SJCRH30 (cell line): ENCODE measurements at regions not wholly inside any gene's neighbourhood (a gene's known extent, or its start where the extent isn't known, plus 50 kb on each side); places are given as distances from the start of the nearest gene placed in this dataset.
A peak's percentile ranks its signal among the peaks of the same experiment; 100 is the strongest.

ENCODE experiments used
- DNase-seq, 2 experiments: peaks; one replicate each; pipeline ENCODE4 v3.0.0-alpha.2; 2015 to 2020
- H3K27ac ChIP-seq: fragments of 250-450 bp; sonication (Bioruptor Pico); 2 replicates; pipeline ENCODE4 v1.5.1; 2020; ENCODE audit warnings: mild to moderate bottlenecking, moderate library complexity
- H3K27me3 ChIP-seq: fragments of 250-450 bp; sonication (Bioruptor Pico); 2 replicates; pipeline ENCODE4 v1.5.1; 2020; ENCODE audit warnings: mild to moderate bottlenecking, moderate library complexity
- H3K36me3 ChIP-seq: fragments of 250-450 bp; sonication (Bioruptor Pico); 2 replicates; pipeline ENCODE4 v1.5.1; 2020; ENCODE audit warnings: mild to moderate bottlenecking, moderate library complexity
- H3K4me1 ChIP-seq: fragments of 250-450 bp; sonication (Bioruptor Pico); 2 replicates; pipeline ENCODE4 v1.5.1; 2020; ENCODE audit warnings: mild to moderate bottlenecking, moderate library complexity
- H3K4me3 ChIP-seq: fragments of 250-450 bp; sonication (Bioruptor Pico); 2 replicates; pipeline ENCODE4 v1.5.1; 2020; ENCODE audit warnings: mild to moderate bottlenecking, moderate library complexity
- H3K9me3 ChIP-seq: fragments of 250-450 bp; sonication (Bioruptor Pico); replicated peaks from 2 replicates; pipeline ENCODE4 v1.5.1; 2020; ENCODE audit warnings: mild to moderate bottlenecking, moderate library complexity

DNA sequence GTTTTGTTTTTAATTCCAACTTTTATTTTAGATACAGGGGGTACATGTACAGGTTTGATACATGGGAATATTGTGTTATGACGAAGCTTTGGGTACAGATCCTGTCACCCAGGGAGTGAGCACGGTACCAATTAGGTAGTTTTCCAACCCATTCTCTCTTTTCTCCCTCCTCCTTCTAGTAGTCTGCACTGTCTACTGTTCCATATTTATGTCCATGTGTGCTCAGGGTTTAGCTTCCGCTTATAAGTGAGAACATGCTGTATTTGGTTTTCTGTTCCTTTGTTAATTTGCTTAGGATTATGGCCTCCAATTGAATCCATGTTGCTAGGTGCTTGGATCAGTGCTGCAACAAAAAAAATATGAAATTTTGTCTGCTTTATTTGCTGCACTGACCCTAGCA, 659.3 kb upstream of the TMEFF2 start:
- no peaks in the 10 kb centered on the region for H3K4me1 ChIP-seq
- DNase-seq = no peak
- H3K27ac ChIP-seq = no peak overlapping the region
- H3K9me3 ChIP-seq = no peaks in the 10 kb centered on the region
- 0 out of 2 replicates have a peak, but pooled peaks cover 3% of the 10 kb centered on the region for H3K27me3 ChIP-seq
- no peaks in the 10 kb centered on the region for H3K36me3 ChIP-seq
- H3K4me3 ChIP-seq = no peak overlapping the region

DNA sequence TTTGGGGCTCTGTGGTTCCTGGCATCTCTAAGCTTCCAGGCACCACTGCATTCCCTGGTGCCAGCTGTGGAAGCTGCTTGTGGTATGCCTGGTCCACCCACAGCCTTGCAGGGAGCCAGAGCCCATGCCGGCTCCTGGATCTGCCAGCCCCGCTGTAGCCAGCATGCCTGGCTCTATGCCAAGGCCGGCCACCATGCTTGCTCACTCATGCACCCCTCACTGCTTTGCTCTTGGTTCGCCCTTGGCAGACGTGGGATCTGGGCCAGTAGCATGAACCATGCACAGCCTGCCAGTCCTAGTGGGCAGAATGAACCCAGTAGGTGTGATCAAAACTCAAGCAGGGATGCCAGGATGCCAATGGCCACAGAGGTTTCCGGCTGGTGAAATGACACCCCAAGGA, 634.2 kb upstream of the TMEFF2 start:
- H3K27me3 ChIP-seq = 0 out of 2 replicates have a peak, but pooled peaks cover 2% of the 10 kb centered on the region
- peak; percentile 26 to 35 for DNase-seq
- no peak overlapping the region for H3K27ac ChIP-seq
- H3K9me3 ChIP-seq = 0 out of 2 replicates have a peak, but pooled peaks cover 4% of the 10 kb centered on the region
- H3K4me3 ChIP-seq = no peak overlapping the region
- no peaks in the 10 kb centered on the region; the same call in 1 of the 2 replicates for H3K4me1 ChIP-seq
- no peaks in the 10 kb centered on the region for H3K36me3 ChIP-seq

DNA sequence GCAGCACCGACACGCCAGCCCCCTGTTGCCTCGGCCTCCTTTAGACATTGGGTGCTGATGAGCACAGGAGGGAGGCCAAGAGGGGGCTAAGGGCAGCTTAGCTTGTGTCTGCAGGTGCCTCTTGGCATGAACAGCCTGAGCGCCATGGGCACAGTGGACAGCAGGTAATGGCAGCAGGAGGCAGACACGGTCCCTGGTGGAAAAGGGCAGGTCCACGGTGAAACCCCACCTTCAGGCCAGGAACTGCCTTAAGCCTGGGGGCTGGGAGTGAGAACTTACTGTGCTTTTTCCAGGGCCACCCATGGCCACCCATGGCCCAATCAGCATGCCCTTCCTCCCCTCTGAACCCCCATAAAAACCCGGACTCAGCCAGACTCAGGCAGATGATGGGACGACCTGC, 633.4 kb upstream of the TMEFF2 start:
- no peaks in the 10 kb centered on the region; the same call in 1 of the 2 replicates for H3K4me1 ChIP-seq
- DNase-seq = peak in 1 of 2 experiments; percentile 7
- 0 out of 2 replicates have a peak, but pooled peaks cover 4% of the 10 kb centered on the region for H3K9me3 ChIP-seq
- H3K27me3 ChIP-seq = 0 out of 2 replicates have a peak, but pooled peaks cover 2% of the 10 kb centered on the region
- no peak overlapping the region for H3K27ac ChIP-seq
- H3K4me3 ChIP-seq = no peak overlapping the region
- no peaks in the 10 kb centered on the region for H3K36me3 ChIP-seq

DNA sequence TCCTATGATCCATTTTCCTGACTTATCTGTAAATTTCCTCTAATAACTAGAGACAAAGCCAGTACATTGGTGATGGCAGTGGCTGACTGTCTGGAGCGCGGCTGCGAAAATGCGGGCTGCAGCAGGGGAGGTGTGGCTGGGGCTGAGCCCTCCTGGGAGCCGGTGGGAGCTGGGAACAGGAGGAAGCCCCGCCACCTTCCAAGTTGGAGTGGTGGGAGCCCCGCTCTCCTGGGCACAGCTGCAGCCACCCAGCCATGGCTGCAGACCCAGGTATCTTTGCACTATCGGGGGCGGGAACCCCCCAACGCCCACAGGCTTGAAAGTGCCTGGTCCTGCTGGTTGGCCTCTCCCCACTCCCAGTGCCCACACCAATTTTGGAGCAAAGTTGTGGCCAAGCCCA, 633.0 kb upstream of the TMEFF2 start:
- Histone ChIP-seq H3K9me3 (0 out of 2 replicates have a peak, but pooled peaks cover 4% of the 10 kb centered on the region), H3K27me3 (no peaks in the 10 kb centered on the region), H3K4me1 (no peaks in the 10 kb centered on the region; the same call in 1 of the 2 replicates), H3K4me3 (no peak overlapping the region), H3K36me3 (no peaks in the 10 kb centered on the region), H3K27ac (no peak overlapping the region)
- no peak for DNase-seq

DNA sequence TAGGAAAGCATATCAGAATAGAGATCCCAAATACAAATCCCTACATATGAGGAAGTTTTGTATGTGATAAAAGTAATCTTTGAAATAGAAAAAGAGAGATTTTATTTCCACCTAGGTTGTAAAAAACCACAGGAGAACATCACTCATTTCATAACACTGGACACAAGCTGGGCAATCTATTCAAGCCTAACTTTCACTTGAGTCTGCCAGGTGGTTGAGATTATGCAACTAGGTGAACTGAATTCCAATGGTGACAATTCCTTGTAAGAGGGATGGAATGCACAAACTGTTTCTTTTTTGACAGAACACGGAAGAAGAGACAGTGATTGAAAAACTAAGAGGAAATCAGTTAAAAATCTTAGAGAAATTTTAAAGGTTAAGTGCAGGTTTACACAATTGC, 619.6 kb upstream of the TMEFF2 start:
- no peak overlapping the region for H3K27ac ChIP-seq
- 0 out of 2 replicates have a peak, but pooled peaks cover 9% of the 10 kb centered on the region for H3K27me3 ChIP-seq
- H3K9me3 ChIP-seq = no peaks in the 10 kb centered on the region
- no peaks in the 10 kb centered on the region for H3K36me3 ChIP-seq
- no peak overlapping the region for H3K4me3 ChIP-seq
- no peaks in the 10 kb centered on the region for H3K4me1 ChIP-seq
- no peak for DNase-seq

DNA sequence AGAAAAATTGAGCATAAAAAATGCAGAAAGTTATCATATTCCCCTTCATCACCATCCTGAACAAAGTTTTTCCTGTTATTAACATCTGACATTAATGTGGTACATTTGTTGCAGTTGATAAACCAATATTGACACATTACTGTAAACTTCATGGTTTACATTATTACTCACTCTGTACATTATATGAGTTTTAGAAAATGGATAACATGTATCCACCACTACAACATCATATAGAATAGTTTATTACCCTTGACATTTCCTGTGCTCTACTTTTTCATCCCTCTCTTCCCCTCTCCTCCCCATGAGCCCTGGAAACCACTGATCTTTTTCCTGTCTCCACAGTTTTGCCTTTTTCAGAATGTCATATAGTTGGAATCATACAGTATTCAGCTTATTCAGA, 618.6 kb upstream of the TMEFF2 start:
- no peaks in the 10 kb centered on the region for H3K9me3 ChIP-seq
- no peak overlapping the region for H3K27ac ChIP-seq
- H3K36me3 ChIP-seq = no peaks in the 10 kb centered on the region

DNA sequence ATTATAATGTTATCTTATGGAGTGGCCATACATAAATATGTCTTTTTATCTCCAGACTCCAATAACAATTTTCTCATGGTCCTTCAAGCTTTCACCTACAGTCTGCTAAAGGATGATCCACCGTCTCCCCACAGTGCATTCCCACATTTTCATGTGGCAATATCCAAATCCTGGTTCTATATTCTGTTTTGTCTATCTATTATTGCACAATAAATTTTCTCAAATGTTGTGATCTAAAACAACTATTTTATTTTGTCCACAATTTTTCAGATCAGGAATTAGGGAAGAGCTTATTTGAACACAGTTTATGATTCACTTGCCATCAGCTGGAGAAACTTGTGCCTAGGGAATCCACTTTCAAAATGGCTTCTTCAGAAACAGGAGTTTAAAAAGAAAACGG, 614.4 kb upstream of the TMEFF2 start:
- Histone ChIP-seq H3K27me3 (no peaks in the 10 kb centered on the region), H3K9me3 (no peaks in the 10 kb centered on the region), H3K4me1 (no peaks in the 10 kb centered on the region), H3K4me3 (no peak overlapping the region), H3K36me3 (no peaks in the 10 kb centered on the region), H3K27ac (no peak overlapping the region)
- no peak for DNase-seq

More for the DNA sequence above, 618.6 kb upstream of the TMEFF2 start:
- Histone ChIP-seq H3K27me3 (0 out of 2 replicates have a peak, but pooled peaks cover 9% of the 10 kb centered on the region), H3K4me3 (no peak overlapping the region), H3K4me1 (no peaks in the 10 kb centered on the region)
- DNase-seq = no peak

DNA sequence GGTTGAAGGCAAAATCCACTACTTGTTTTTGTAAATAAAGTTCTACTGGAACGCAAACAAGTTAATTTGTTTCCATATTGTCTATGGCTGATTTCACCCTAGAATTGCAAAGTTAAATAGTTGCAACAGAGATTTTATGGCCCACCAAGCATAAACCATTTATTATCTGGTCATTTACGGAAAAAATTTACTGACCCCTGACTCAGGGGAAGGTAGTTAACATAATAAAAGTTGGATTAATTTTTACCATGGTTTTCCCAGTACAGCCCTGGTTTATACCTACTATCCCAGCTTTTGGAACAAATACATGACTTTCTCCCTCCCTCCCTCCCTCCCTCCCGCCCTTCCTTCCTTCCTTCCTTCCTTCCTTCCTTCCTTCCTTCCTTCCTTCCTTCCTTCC, 588.9 kb upstream of the TMEFF2 start:
- H3K4me1 ChIP-seq = no peaks in the 10 kb centered on the region
- no peaks in the 10 kb centered on the region for H3K27me3 ChIP-seq
- no peak overlapping the region for H3K27ac ChIP-seq
- H3K36me3 ChIP-seq = no peaks in the 10 kb centered on the region
- no peak overlapping the region for H3K4me3 ChIP-seq
- H3K9me3 ChIP-seq = no peaks in the 10 kb centered on the region
- no peak for DNase-seq

DNA sequence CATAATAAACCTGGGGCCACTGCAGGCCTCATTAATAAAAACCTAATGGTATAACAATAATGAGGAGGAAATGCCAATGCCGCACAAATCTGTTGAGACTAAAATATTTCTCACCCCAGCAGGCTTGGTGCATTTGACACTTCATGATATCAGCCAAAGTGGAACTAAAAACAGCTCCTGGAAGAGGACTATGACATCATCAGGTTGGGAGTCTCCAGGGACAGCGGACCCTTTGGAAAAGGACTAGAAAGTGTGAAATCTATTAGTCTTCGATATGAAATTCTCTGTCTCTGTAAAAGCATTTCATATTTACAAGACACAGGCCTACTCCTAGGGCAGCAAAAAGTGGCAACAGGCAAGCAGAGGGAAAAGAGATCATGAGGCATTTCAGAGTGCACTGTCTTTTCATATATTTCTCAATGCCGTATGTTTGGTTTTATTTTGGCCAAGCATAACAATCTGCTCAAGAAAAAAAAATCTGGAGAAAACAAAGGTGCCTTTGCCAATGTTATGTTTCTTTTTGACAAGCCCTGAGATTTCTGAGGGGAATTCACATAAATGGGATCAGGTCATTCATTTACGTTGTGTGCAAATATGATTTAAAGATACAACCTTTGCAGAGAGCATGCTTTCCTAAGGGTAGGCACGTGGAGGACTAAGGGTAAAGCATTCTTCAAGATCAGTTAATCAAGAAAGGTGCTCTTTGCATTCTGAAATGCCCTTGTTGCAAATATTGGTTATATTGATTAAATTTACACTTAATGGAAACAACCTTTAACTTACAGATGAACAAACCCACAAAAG, 580.9 kb upstream of the TMEFF2 start:
- peaks cover 6% of the 10 kb centered on the region; the same call in 1 of the 2 replicates for H3K27me3 ChIP-seq
- H3K4me3 ChIP-seq = no peak overlapping the region
- no peaks in the 10 kb centered on the region for H3K9me3 ChIP-seq
- H3K36me3 ChIP-seq = no peaks in the 10 kb centered on the region
- no peaks in the 10 kb centered on the region for H3K4me1 ChIP-seq
- H3K27ac ChIP-seq = no peak overlapping the region
- no peak for DNase-seq

DNA sequence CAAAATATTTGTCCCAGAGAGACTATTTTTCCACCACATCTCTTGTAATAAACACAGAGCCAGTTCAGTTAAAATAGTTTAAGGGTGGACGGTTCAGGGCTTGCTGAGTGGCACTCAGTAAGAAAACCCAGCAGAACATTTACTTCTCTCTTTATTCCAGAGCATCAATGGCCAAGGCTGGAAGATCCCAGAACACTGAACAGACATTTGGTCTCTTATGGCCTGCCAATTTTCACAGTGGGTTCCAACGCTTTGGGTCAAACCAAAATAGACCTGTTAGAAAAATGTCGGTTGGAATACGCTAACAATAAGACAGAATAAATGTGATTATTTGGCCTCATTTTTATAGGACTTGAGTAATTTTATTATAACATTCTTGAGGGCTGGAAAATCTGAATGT, 580.3 kb upstream of the TMEFF2 start:
- H3K36me3 ChIP-seq = no peaks in the 10 kb centered on the region
- no peak for DNase-seq
- H3K27me3 ChIP-seq = peaks cover 6% of the 10 kb centered on the region; the same call in 1 of the 2 replicates
- H3K4me1 ChIP-seq = no peaks in the 10 kb centered on the region
- H3K27ac ChIP-seq = no peak overlapping the region
- no peaks in the 10 kb centered on the region for H3K9me3 ChIP-seq
- no peak overlapping the region for H3K4me3 ChIP-seq

DNA sequence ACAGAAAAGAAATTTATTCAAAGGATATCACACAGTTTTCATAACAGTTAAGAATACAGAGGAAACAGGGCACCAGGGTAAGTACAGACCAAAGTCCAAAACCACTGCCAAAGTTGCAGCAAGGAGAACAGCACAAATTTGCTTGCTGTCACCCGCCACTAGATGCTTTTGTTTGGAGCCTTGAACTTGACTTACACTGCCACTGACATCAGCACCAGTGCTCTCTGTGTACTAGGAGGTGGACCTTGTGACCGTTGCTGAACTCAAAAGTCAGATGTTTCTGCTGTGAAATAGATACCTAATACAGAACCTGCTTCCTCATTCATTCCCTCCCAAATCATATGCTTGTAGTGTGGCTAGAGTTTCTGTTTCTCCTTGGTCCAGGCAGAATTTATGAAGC, 578.3 kb upstream of the TMEFF2 start:
- DNase-seq = no peak
- Histone ChIP-seq H3K9me3 (no peaks in the 10 kb centered on the region), H3K36me3 (no peaks in the 10 kb centered on the region), H3K4me3 (no peak overlapping the region), H3K4me1 (no peaks in the 10 kb centered on the region), H3K27ac (no peak overlapping the region), H3K27me3 (peaks cover 6% of the 10 kb centered on the region; the same call in 1 of the 2 replicates)

DNA sequence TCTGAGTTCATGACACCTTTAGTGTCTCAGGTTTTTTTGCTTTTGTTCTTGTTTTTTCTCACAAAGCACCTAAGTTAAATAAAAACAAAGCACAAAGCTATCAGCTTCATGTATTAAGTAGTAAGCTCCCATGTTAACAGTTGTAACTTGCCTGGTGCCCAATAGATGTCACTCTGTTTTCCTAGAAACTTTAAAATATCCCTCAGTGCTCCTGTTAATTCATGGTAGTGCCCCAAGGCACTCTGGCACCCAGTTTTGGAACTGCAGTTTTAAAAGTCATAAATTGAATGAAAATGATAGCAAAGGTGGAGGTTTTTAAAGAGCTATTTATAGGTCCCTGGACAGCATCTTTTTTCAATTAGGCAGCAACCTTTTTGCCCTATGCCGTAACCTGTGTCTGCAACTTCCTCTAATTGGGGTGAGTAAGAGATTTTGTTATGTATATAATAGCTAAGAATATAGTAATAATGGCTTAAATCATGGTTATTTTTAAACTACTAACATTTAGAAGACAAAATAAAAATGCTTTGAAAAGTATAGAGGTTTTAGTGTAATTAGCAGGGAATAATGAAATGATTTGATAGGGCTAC, 555.0 kb upstream of the TMEFF2 start:
- Histone ChIP-seq H3K4me1 (no peaks in the 10 kb centered on the region), H3K9me3 (no peaks in the 10 kb centered on the region), H3K27ac (no peak overlapping the region), H3K27me3 (0 out of 2 replicates have a peak, but pooled peaks cover 9% of the 10 kb centered on the region), H3K36me3 (no peaks in the 10 kb centered on the region), H3K4me3 (no peak overlapping the region)
- peak in 1 of 2 experiments; percentile 48 for DNase-seq

DNA sequence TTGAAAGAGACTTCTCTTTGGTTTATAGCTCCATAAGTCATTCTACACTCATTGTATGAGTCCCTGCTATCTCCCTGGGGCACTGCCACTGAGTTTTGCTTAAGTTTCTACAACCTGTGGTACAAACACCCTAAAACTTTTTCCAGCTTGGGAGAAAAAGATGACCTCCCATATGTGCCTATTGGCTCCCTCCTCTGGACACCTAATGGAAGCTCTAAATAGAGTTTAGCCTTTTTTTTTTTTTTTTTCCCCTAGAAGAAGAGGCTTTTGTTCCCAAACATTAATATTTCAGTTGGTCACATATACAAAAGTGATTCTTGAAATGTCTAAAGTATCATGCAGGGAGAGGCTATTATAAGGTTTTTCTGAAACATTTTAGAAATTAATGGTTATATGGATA, 547.2 kb upstream of the TMEFF2 start:
- H3K27ac ChIP-seq = no peak overlapping the region
- 0 out of 2 replicates have a peak, but pooled peaks cover 3% of the 10 kb centered on the region for H3K27me3 ChIP-seq
- H3K4me3 ChIP-seq = no peak overlapping the region
- H3K9me3 ChIP-seq = no peaks in the 10 kb centered on the region
- H3K4me1 ChIP-seq = no peaks in the 10 kb centered on the region
- peak in 1 of 2 experiments; percentile 67 for DNase-seq
- no peaks in the 10 kb centered on the region for H3K36me3 ChIP-seq

DNA sequence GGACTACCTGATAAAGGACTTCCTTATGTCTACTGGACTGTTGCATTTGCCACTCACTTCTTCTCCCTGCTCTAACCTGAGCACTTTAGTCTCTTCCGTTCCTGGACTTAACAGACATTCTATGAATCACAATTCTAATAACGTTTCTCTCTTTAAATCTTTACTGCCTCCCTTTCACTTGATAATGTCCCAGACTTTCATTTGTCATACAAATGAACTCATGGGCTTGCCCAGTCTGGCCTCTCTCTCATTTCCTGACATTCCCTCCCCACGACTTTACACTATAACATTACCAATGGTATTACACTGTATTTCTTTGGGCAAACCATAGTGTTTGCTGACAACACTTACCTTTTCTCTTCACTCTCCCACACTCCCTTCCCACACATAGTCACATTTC, 540.7 kb upstream of the TMEFF2 start:
- H3K9me3 ChIP-seq = no peaks in the 10 kb centered on the region
- no peak for DNase-seq
- H3K36me3 ChIP-seq = no peaks in the 10 kb centered on the region
- no peak overlapping the region for H3K27ac ChIP-seq
- peaks cover 2% of the 10 kb centered on the region; the same call in 1 of the 2 replicates for H3K4me1 ChIP-seq
- H3K27me3 ChIP-seq = 0 out of 2 replicates have a peak, but pooled peaks cover 3% of the 10 kb centered on the region
- no peak overlapping the region for H3K4me3 ChIP-seq

DNA sequence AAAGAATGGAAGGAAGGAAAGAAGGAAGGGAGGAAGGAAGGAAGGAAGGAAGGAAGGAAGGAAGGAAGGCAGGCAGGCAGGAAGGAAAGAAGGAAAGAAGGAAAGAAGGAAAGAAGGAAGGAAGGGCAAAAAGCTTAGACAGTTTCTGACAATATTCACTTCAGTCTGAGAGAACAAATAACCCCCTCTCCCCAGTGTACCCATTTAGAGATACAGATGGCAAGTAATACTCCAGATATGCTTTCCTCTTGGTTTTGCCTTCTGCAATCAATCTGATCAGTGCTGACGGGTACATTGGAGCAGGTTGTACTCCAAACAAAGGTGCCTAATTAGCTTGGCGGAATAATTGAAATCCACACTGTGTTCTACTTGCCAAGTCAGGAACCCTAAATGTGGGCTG, 534.6 kb upstream of the TMEFF2 start:
- Histone ChIP-seq H3K27me3 (peaks cover 4% of the 10 kb centered on the region; the same call in 1 of the 2 replicates), H3K27ac (no peak overlapping the region), H3K4me1 (peaks cover 11% of the 10 kb centered on the region; the same call in 1 of the 2 replicates), H3K9me3 (no peaks in the 10 kb centered on the region), H3K4me3 (no peak overlapping the region), H3K36me3 (no peaks in the 10 kb centered on the region)
- DNase-seq = no peak
